IPS DF 4.7 (cell line): ENCODE measurements at regions not wholly inside any gene's neighbourhood (a gene's known extent, or its start where the extent isn't known, plus 50 kb on each side); places are given as distances from the start of the nearest gene placed in this dataset.

ENCODE experiments used
- DNase-seq: peaks from one replicate; pipeline ENCODE4 v3.0.0-alpha.2; 2013; ENCODE audit warnings: low spot score; ENCODE audit errors: extremely low read depth

DNA sequence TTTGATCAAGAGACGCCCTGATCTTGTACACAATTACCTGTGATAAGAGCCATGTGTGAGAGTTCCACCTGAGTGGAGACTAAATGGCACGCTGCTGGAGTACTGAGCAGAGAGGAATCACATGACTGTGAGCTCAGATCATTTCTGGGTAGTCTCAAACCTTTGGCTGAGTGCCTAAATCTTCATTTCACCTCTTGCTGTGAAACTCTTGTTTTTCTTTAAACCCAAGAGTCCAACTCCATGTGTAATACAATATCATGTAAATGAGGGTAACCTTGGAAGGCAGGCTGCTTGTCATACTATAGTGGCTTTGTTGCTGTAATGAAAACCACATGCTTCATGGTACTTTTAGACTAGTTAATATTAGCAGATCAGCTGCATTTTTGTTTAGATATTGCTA, 156.9 kb downstream of the CAND1 start:
- no peak for DNase-seq

DNA sequence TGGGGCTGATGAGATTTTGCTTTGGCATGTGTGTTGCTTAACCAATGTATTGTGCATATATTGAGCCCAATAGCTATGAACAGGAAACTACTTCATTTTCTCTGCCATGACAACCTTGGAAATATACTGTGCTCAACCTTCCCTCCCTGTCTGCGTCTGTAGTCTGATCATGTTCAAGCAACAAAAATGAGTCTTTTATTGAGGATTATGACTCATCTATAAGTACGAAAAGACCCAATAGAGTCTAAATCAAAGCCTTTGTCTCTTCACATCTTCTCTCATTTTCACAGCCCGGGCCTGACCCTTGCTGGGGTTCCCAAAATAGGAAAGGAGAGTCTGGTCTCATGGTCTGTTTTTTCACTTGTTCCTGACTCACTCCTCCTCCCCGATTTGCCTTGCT, 158.2 kb downstream of the CAND1 start:
- no peak for DNase-seq

DNA sequence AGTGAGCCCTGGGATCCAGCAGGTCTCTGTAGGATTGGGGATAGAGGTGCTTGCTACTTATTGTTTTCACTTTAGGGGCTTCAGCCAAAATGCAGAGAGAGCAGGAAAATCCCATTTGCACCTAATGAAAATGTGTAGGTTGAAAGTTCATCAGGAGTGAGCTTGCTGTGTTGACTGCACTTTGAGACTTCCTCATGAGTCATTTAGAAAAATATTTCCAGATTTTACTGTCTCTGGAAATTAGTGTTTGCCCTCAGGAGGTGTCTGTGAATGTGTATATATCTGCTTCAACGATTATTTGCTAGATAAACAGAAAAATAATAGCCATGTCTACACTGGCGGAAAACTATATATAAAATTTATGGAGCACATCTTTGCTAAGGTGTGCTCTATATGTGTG, 159.3 kb downstream of the CAND1 start:
- DNase-seq: no peak

DNA sequence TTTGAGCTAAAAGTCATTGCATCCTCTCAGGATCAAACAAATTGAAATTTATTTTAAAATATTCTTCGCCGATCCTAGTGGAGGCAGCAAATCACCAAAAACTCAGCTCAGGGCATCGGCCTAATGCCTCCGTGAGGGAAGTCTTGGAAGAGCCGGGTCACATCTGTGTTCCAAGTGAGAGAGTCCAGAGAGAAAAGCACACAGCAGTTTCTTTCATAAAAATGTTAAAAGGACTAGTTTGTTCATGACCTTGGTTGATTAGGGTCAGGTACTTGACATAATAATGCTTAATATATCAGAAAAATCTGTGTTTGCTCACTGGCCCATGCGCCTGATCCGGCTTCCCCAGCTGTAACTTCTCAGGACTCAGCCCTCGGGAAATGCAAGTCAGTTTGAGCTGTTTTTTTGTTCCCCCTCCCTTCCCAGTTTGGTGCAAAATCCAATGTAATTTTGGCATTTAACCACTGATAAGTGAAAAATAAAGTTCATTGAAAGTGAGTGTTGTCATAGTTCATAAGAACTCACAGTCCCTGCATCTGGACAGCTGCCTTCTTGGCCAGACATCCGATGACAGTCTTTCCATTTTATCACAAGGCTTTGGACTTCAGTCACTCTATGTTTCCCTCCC, 161.7 kb downstream of the CAND1 start:
- no peak for DNase-seq

DNA sequence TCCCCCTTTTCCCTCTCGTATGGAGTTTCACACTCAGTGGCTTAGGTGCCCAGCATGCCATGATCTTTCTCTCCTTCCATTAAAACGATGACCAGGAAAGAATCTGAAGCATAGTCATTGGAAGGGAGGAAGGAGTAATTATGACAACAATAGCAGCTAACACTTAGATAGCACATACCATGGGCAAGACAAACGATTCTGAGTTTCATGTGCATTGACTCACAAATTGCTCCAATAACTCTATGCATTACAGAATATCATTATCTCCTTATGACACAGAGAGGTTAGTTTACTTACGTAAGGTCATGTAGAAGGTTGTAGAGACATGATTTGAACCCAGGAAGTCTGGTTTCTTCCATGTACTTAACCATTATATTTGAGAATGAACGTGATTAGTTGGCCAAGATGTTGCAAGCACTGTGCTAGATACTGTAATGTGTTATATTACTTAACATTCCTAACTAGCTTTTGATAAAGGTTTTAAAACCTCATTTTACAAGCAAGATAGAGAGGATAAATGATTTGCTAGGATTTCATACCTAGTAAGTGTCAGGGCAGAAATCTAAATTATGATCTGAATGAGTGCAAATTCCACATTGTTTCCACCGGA, 162.4 kb downstream of the CAND1 start:
- no peak for DNase-seq

DNA sequence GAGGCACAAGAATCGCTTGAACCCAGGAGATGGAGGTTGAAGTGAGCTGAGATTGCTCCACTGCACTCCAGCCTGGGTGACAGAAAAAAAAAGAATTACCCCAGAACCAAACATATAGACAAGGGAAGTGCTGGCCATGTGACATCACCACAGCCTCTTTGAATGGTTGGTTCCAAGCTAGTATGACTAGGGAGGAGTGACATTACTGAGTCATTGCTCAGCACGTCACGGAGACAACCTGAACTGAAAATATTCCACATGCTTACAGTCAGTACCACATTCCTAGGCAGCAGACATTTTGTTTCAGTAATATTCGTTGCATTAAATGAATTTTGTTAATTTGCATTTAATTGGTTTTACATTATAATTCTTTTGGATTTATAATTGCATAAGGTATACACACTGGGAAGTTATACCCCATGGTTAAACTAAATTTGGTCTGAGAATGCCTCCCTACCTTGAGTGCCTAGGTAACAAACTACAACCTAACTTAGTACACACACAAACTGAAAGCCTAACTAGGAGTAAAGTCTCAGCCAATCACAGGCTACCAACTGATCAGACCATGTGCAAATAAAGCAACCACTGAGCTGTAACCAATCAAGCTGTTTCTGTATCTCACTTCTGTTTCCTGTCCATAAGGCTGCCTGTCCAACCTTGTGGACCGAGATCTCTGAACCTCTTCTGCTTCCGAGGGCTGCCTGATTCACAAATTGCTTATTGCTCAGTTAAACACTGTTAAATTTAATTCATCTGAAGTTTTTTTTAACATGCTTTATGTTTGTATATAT, 164.4 kb downstream of the CAND1 start:
- DNase-seq: no peak

DNA sequence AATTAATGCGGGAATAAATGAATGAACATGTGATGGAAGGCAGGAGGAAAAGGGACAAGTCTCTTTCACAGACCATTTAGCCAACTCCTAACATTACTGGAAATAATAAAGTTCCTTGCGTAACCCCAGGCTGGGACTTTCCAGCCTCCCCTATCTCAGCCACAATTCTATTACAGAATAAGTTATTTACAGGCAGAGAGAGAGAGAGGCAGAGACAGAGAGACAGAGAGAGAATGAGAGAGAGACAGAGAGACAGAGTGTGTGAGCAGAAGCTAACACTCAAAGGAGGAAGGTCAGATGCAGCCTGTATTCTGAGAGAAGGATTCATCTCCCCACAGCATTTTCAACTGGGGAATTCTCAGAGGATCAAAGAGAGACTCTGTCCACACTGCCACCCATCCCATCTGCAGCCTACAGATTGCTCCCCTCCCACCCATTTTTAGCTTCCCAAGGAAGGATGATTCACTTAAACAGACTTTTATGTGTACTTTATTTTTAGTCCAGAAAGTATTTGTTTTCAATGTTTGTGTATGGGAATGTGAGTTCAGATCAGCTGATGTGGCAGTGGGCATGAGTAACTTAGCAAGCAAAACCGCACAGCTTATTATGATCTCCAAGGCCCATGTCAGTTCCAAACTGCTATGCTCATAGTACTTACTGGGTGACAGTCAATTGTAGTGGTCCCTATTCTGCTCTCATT, 165.7 kb downstream of the CAND1 start:
- DNase-seq: no peak

DNA sequence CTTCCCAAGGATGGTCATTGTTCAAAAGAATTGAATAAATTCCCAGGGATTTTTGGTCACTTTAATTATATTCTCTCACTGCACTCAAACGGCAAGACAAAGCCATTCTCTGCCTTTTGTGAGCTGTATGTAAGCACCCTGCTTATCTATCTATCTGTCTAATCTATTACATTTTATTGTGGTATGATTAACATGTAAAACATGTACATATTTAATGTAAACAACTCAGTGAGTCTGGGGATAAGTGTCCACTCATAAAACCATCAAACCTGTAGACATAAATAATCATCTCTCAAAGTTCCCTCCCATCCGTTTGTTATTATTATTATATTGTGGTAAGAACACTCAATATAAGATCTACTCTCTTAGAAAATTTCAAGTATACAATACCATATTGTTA, 167.1 kb downstream of the CAND1 start:
- no peak for DNase-seq

DNA sequence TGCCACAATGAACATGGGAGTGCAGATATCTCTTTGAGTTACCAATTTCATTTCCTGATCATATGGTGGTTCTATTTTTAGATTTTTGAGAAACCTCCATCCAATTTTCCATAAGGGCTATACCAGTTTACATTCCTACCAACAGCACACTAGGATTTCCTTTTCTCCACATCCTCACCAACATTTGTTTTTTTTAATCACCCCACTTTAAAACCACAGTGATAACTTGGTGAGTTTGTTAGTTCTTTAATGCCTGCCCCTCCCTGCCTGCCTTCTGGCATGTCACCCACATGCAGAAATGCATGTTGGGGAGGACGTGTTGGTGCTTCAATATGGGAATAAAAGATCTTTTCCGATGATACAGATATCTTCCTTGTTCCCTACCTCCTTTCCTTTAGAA, 167.9 kb downstream of the CAND1 start:
- DNase-seq: no peak

DNA sequence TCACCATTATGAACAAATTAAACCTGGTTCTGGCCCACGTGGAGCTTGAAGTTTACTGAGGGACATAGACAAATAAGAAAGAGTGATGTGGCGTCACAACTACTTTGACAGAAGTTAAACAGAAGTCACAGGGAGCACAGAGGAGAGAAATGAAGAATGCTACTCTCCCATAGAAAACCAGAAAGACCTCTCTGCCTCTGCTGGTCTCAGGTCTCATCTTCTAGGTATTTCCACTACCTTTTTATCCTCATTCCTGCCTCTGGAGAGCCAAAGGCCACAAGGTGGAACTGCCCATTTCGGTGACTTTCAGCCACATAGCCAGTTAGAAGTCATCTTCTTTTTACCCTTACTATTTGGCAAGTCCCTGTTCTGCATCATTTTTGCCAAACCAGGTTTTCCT, 170.5 kb downstream of the CAND1 start:
- DNase-seq: no peak

DNA sequence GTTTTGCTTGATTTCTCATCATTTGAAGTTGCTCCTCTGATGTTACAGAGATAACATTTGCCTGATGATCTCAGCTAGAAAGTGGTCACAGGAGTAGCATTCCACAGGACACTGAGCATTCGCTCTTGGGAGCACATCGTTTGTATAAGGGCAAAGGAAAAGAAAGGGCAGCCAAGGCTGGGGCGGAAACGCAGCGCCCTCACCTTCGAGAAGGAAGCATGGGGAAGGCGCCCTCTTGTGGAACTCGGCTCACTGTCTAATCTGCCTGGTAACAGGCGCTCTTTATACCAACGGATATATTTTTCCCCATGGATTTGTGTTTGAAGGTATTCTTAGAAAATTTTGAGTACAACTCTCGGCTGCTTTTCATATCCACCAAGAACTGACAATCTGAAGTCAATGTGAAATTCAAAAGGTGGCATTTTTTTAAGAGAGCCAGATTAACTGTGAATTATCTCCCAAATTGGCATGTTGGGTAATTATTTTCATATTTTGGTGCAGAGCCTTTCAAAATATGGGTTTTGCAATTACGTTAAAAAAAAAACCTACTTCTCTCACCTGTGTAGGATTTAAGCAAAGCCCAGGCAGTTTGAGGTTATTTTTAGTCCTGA, 172.7 kb downstream of the CAND1 start:
- peak; percentile 74 for DNase-seq

DNA sequence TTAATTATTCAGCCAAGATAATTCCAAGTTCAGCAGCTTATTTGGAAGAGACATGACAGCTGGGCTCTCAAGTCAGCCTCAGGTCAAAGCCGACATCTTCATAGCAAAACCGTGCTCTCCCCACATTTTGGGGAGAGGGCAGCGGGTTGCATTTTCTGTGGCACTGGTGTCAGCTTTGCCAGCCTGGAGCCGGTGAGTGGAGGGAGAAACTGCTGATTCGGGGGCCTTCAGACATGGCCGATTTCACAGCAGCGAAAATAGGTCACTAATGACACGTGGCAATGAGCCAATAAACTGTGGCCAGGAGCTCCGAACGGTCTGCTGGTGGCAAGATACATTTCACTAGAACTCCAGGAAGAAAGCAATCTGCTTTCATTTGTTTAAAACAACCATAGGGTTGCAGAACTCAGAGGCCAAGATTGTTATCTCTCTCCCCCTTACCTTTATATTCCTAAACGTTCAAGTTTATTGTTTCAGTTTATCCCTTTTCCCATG, 173.2 kb downstream of the CAND1 start:
- DNase-seq: no peak

DNA sequence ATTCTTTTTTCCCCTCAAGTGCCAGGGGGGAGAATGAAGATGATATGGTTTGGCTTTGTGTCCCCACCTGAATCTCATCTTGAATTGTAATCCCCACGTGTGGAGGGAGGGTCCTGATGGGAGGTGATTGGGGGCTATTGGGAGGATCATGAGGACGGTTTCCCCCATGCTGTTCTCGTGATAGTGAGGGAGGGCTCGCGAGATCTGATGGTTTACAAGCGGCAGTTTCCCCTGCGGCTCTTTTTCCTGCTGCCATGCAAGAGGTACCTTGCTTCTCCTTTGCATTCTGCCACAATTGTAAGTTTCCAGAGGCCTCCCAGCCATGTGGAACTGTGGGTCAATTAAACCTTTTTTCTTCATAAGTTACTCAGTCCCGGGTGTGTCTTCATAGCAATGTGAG, 173.7 kb downstream of the CAND1 start:
- no peak for DNase-seq

DNA sequence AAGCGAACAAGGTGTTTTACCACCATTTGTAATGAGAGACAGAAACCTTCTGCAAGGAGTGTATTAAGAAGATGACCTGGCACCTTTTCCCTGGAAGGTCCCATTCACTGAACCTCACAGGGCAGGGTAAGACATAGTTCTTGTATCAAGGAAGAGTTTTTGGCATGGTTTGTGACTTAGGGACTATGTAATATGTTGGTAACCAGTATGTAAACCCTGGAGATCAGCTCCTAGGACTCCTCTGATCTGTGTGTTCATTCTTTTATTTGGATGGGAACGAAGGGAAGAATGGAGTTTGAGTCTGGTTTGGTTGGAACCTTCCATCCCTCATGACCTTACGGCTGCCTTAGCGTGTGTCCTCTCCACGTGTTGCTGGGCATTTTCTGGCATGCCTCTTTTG, 175.4 kb downstream of the CAND1 start:
- no peak for DNase-seq

DNA sequence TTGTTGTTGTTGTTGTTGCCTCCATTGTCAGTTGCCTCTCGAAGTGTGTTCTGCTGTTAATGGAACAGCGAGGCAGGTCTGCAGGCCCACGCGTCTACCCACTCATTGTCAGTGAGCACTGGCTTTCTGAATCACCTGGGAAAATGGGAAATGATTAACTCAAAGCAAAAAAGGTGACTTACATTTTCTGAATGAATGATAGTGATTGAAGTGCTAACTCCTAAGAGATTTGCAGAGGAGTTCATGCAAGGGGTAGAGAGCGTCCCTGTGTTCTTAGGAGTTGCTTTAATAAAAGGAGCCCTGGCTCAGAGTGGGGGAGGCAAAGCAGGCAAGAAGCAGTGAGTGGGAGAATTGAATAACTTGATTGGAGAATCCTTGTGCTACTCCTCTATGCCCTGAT, 177.6 kb downstream of the CAND1 start:
- no peak for DNase-seq

DNA sequence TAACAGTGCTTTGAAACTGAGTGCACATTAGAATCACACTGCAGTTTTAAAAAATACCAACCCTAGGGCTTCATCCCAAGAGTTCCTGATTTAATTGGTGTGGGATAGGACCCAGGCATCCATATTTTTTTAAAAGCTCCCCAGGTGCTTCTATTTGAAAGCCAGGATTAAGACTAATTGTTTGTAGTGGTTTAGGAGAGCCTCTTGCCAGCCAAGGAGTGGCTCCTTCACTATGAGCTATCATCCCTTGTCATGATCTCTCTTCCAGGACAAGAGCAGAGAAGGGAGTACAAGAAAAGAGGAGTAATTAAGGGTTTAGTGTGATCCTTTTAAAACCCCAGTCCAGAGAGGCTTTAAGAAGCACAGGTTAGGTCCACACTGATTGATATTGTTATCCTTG, 178.0 kb downstream of the CAND1 start:
- DNase-seq: no peak

DNA sequence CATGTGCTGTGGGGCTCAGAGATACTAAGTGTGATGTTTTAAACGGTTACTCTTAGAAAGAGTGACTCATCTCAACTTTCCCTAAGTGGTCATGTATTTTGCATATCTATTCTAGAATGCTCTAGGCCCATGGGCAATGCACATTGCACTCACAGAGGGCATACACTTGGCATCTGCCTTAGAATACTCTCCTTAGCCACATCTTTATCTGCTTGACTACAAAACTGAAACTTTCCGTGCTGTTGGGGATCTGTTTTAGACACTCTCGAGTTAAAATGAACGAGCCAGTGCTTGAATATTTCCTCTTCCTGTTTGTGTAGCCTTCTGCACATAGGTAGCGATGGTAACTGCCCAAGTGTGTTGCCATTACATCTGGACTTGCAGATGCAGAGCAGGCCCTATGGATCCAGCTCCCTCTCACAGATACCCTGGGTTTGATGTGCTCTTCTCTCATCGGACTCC, 180.5 kb downstream of the CAND1 start:
- DNase-seq: no peak

DNA sequence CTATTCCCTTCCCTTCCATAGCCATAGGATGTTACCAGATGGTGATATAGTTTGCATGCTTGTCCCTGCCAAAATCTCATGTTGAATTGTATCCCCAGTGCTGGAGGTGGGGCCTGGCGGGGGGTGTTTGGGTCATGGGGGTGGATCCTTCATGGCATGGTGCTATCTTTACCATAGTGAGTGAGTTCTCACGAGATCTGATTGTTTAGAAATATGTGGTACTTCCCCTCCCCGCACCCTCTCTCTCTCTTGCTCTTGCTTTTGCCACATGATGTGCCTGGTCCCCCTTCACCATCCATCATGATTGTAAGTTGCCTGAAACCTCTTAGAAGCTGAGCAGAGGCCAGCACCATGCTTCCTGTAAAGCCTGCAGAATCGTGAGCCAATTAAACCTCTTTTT, 181.3 kb downstream of the CAND1 start:
- DNase-seq: no peak

DNA sequence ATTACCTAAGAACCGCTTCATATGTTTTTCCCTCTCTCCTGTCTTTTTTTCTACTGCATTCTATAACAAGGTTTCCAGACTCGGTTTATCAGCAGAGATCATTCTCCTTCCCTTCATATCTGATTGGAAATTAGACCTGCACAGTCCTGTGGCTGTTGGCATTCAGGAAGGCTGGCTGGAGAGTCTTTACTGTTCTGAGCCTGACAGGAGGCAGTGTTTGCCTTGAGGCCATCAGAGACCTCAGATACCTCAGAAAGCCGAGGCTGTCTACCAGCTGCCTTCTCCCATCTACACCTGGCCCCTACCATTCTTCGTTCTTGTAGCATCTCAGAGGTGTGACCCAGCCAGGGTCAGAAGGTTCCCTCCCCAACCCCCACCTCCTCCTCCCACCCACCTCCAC, 182.0 kb downstream of the CAND1 start:
- DNase-seq: no peak

DNA sequence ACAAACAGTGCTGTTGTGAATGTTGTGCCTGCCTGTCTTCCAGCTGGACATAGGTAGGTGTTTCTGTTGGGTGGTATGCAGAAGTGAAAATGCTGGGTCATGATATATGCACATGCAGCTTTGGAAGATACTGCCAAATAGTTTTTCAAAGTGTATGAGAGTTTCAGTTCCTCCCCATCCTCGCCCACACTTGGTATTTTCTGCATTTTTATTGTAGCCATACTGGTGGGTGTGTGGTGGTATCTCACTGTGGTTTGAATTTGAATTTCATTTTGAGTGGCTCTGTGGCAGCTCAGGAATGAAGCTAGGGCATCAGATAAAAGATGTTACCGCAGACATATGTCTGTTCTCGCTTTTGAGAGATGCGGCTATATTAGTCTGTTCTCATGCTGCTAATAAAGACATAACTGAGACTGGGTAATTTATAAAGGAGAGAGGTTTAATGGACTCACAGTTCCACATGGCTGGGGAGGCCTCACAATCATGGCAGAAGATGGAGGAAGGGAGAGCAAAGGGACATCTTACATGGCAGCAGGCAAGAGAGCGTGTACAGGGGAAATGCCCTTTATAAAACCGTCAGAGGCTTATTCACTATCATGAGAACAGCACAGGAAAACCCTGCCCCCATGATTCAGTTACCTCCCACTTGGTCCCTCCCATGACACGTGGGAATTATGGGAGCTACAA, 183.1 kb downstream of the CAND1 start:
- DNase-seq: no peak

DNA sequence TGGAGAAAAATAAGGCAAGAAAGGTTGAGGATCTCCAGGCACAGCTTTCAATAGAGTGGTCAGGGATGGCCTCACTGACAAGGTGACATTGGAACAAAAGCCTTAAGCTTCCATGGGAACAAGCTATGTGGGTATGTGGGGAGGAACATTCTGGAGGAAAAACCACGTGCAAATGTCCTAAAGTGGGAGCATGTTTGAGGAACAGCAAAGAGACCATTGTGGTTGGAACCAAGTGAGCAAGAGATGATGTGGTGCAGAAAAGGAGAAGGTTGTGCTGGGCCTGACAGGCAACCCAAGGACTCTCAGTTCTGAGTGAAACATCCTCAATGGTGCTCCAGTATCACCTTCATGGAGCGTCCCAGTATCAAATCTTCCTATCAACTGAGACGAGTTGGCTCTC, 184.0 kb downstream of the CAND1 start:
- no peak for DNase-seq
